ENCODE measurements at regions not wholly inside any gene's neighbourhood (a gene's known extent, or its start where the extent isn't known, plus 50 kb on each side); places are given as distances from the start of the nearest gene placed in this dataset.

GRCh38 chr10:109019001-109019424 is 904.3 kb downstream of the XPNPEP1 start:
- peak; percentile 68 for TF ChIP-seq CTCF (conservative IDR thresholded peaks at IDR 0.05)
- H3K27ac ChIP-seq: no peak overlapping the region

GRCh38 chr10:109007514-109007913 is 915.8 kb downstream of the XPNPEP1 start:
- no peak for TF ChIP-seq CTCF (conservative IDR thresholded peaks at IDR 0.05)
- no peak overlapping the region for H3K27ac ChIP-seq

- no peak overlapping the region for H3K27ac ChIP-seq
- TF ChIP-seq CTCF (conservative IDR thresholded peaks at IDR 0.05): no peak
These were observed 932.9 kb downstream of the XPNPEP1 start for GRCh38 chr10:108990441-108990840.

GRCh38 chr10:108989976-108990375 is 933.3 kb downstream of the XPNPEP1 start:
- no peak for TF ChIP-seq CTCF (conservative IDR thresholded peaks at IDR 0.05)
- H3K27ac ChIP-seq: no peak overlapping the region

GRCh38 chr10:108982159-108982558 is 941.2 kb downstream of the XPNPEP1 start:
- H3K27ac ChIP-seq: no peak overlapping the region
- TF ChIP-seq CTCF (conservative IDR thresholded peaks at IDR 0.05): no peak

- no peak for TF ChIP-seq CTCF (conservative IDR thresholded peaks at IDR 0.05)
These were observed 942.4 kb downstream of the XPNPEP1 start for GRCh38 chr10:108980869-108981268.

GRCh38 chr10:108975459-108976058 is 947.8 kb downstream of the XPNPEP1 start:
- no peak for TF ChIP-seq CTCF (conservative IDR thresholded peaks at IDR 0.05)
- no peak overlapping the region for H3K27ac ChIP-seq

More at GRCh38 chr10:108980869-108981268, 942.4 kb downstream of the XPNPEP1 start:
- no peak overlapping the region for H3K27ac ChIP-seq

Measured in VCaP (cell line).